ENCODE measurements at regions not wholly inside any gene's neighbourhood (a gene's known extent, or its start where the extent isn't known, plus 50 kb on each side); places are given as distances from the start of the nearest gene placed in this dataset.
"Not testable (repeated sequence)": the region's sequence is repeated elsewhere in the genome, so short reads cannot be mapped to it uniquely, and the experiment has no call there.

- no peak for TF ChIP-seq CTCF (IDR thresholded peaks at IDR 0.05; ENCODE audit: low read depth, low read length)
- no peak overlapping the region for H3K4me3 ChIP-seq (replicated peaks in 1 of 2; ENCODE audit: low read depth in 2 of 2, low read length in 2 of 2)
- DNase-seq (ENCODE audit: low read depth in 2 of 2), result no peak
These were observed 555.0 kb downstream of the ANKRD50 start for GRCh38 chr4:124157396-124158083.

- no peak overlapping the region for H3K4me3 ChIP-seq (replicated peaks in 1 of 2; ENCODE audit: low read depth in 2 of 2, low read length in 2 of 2)
- TF ChIP-seq CTCF (IDR thresholded peaks at IDR 0.05; ENCODE audit: low read depth, low read length), result no peak
- no peak for DNase-seq (ENCODE audit: low read depth in 2 of 2)
These were observed 549.1 kb downstream of the ANKRD50 start for GRCh38 chr4:124163401-124163800.

GRCh38 chr4:124167602-124168001 is 544.9 kb downstream of the ANKRD50 start:
- no peak for TF ChIP-seq CTCF (IDR thresholded peaks at IDR 0.05; ENCODE audit: low read depth, low read length)
- no peak overlapping the region for H3K4me3 ChIP-seq (replicated peaks in 1 of 2; ENCODE audit: low read depth in 2 of 2, low read length in 2 of 2)
- peak in 1 of 2 donors; percentile 56 for DNase-seq (ENCODE audit: low read depth in 2 of 2)

- not testable (repeated sequence) for DNase-seq (ENCODE audit: low read depth in 2 of 2); H3K4me3 ChIP-seq (replicated peaks in 1 of 2; ENCODE audit: low read depth in 2 of 2, low read length in 2 of 2)
These were observed 543.0 kb downstream of the ANKRD50 start for GRCh38 chr4:124169524-124169923.

GRCh38 chr4:124173912-124174311 is 538.6 kb downstream of the ANKRD50 start:
- no peak overlapping the region for H3K4me3 ChIP-seq (replicated peaks in 1 of 2; ENCODE audit: low read depth in 2 of 2, low read length in 2 of 2)
- no peak for TF ChIP-seq CTCF (IDR thresholded peaks at IDR 0.05; ENCODE audit: low read depth, low read length)
- DNase-seq (ENCODE audit: low read depth in 2 of 2), result no peak

- no peak overlapping the region for H3K4me3 ChIP-seq (replicated peaks in 1 of 2; ENCODE audit: low read depth in 2 of 2, low read length in 2 of 2)
- peak; percentile 76 to 92 for DNase-seq (ENCODE audit: low read depth in 2 of 2)
- no peak for TF ChIP-seq CTCF (IDR thresholded peaks at IDR 0.05; ENCODE audit: low read depth, low read length)
These were observed 534.7 kb downstream of the ANKRD50 start for GRCh38 chr4:124177647-124178425.

- no peak for TF ChIP-seq CTCF (IDR thresholded peaks at IDR 0.05; ENCODE audit: low read depth, low read length)
- DNase-seq (ENCODE audit: low read depth in 2 of 2), result peak; percentile 34 to 80
- no peak overlapping the region for H3K4me3 ChIP-seq (replicated peaks in 1 of 2; ENCODE audit: low read depth in 2 of 2, low read length in 2 of 2)
These were observed 534.0 kb downstream of the ANKRD50 start for GRCh38 chr4:124178449-124179021.
